Chondrocyte (in vitro differentiated cells): ENCODE measurements at regions not wholly inside any gene's neighbourhood (a gene's known extent, or its start where the extent isn't known, plus 50 kb on each side); places are given as distances from the start of the nearest gene placed in this dataset.
"Not testable (repeated sequence)": the region's sequence is repeated elsewhere in the genome, so short reads cannot be mapped to it uniquely, and the experiment has no call there.

Experiments used
- DNase-seq: peaks from one replicate; pipeline ENCODE4 v3.0.0; 2021; ENCODE audit warnings: mixed read lengths, low spot score
- H3K27ac Mint-ChIP-seq: one replicate; pipeline ENCODE4 v1.8.0; 2021; ENCODE audit warnings: mild to moderate bottlenecking, moderate library complexity, mixed read lengths; ENCODE audit not compliant: unreplicated experiment
- H3K27me3 Mint-ChIP-seq: 2 replicates; pipeline ENCODE4 v1.8.0; 2021; ENCODE audit warnings: low read depth, mixed read lengths
- H3K36me3 Mint-ChIP-seq: 2 replicates; pipeline ENCODE4 v1.8.0; 2021; ENCODE audit warnings: low read depth, mixed read lengths
- H3K4me1 Mint-ChIP-seq: 2 replicates; pipeline ENCODE4 v1.8.0; 2021; ENCODE audit warnings: low read depth, mild to moderate bottlenecking, mixed read lengths
- H3K4me3 Mint-ChIP-seq: one replicate; pipeline ENCODE4 v1.8.0; 2021; ENCODE audit warnings: mild to moderate bottlenecking, moderate library complexity, mixed read lengths; ENCODE audit not compliant: unreplicated experiment
- H3K9me3 Mint-ChIP-seq: 2 replicates; pipeline ENCODE4 v1.8.0; 2021; ENCODE audit warnings: low read depth, mixed read lengths
- TF ChIP-seq, protein P1 (sequence below): fragments of 200-600 bp; sonication (generic); IDR thresholded peaks from 2 replicates; pipeline ENCODE4 v1.5.0; 2021; ENCODE audit warnings: antibody characterized with exemption, mild to moderate bottlenecking, moderate library complexity

DNA sequence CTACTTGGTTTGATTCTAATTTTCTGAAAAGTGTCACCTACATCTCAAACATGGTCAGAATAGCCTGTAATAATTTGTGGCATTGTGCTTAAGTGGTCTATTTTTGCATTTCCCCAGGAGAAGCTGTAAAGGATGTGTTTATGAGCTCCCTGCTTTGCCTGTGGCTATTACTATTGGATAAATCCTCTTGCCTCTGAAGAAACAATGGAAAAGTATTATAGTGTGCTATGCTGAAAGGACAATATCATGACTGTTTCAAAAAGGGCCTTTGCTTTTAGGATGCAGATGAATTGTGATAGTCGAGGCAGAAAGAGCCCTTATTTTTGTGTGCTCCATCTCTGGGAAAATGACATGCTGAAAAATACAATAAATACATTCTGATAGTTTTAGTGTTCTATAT is 94.1 kb upstream of the ARMC3 start:
- DNase-seq: no peak
- Mint-ChIP-seq H3K4me3 (no peak overlapping the region), H3K27me3 (no peaks in the 10 kb centered on the region), H3K9me3 (no peaks in the 10 kb centered on the region), H3K36me3 (no peaks in the 10 kb centered on the region), H3K27ac (no peak overlapping the region), H3K4me1 (peaks cover 5% of the 10 kb centered on the region)
- TF ChIP-seq, protein P1, sequence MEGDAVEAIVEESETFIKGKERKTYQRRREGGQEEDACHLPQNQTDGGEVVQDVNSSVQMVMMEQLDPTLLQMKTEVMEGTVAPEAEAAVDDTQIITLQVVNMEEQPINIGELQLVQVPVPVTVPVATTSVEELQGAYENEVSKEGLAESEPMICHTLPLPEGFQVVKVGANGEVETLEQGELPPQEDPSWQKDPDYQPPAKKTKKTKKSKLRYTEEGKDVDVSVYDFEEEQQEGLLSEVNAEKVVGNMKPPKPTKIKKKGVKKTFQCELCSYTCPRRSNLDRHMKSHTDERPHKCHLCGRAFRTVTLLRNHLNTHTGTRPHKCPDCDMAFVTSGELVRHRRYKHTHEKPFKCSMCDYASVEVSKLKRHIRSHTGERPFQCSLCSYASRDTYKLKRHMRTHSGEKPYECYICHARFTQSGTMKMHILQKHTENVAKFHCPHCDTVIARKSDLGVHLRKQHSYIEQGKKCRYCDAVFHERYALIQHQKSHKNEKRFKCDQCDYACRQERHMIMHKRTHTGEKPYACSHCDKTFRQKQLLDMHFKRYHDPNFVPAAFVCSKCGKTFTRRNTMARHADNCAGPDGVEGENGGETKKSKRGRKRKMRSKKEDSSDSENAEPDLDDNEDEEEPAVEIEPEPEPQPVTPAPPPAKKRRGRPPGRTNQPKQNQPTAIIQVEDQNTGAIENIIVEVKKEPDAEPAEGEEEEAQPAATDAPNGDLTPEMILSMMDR: no peak

DNA sequence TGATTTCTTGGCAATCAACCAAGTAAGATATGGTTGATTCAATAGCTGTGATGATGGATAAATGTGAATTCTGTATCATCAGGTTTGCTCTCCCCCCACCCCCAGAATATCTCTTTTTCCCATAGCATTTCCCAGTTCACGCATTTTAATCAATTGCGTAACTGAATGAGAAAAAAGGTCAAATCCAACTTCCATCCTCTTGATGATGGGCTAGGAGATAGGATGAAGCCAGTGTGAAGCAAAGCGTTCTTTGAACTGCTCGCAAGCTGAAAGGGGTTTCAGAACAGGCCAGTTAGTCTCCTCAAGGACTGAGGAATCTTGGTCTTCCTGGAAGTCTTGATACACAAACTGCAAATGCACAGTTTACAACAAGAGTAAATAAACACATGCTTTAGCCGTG is 94.5 kb upstream of the ARMC3 start:
- no peak overlapping the region for H3K27ac Mint-ChIP-seq
- no peak for DNase-seq
- H3K4me1 Mint-ChIP-seq: peaks cover 5% of the 10 kb centered on the region
- no peaks in the 10 kb centered on the region for H3K9me3 Mint-ChIP-seq
- no peaks in the 10 kb centered on the region for H3K27me3 Mint-ChIP-seq
- H3K36me3 Mint-ChIP-seq: no peaks in the 10 kb centered on the region
- TF ChIP-seq, protein P1: no peak
- no peak overlapping the region for H3K4me3 Mint-ChIP-seq

DNA sequence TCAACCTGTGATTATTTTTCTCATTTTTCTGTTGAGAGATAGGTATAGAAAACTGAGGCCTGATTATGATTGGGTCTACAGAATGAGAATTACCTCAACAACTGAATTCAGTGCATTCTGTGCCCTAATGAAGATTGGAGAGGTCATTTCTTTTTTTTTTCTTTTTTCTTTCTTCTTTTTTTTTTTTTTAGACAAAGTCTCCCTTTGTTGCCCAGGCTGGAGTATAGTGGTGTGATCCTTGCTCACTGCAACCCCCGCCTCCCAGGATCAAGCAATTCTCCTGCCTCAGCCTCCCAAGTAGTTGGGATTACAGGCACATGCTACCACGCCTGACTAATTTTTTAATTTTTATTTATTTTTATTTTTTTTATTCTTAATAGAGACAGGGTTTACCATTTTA is 95.0 kb upstream of the ARMC3 start:
- no peaks in the 10 kb centered on the region for H3K36me3 Mint-ChIP-seq

DNA sequence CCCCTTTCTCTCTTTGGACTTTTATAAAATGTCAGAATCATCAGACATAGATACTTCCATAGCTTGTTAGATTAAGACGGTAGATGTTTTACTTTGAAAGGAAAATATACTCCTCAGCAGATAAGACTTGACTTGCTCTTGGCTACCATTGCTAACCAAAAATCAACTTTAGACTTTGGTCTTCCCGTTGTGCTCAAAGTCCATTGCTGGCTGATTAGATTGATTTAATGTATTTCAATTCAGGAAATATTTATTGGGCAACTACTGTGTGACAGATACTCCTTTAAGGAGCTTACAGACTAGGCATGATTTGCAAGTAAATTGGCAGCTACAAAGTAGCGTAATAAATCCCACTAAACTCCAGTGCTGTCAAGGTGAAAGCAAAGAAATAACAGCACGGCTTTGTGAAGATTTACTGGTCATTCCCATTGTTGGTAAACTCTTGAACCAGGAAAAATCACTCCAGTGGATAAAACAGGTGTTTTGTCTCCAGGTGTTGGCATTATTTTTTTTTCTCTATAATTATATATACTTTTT is 95.7 kb upstream of the ARMC3 start:
- H3K27ac Mint-ChIP-seq: no peak overlapping the region
- no peaks in the 10 kb centered on the region for H3K36me3 Mint-ChIP-seq
- no peak overlapping the region for H3K4me3 Mint-ChIP-seq
- TF ChIP-seq, protein P1: no peak
- H3K27me3 Mint-ChIP-seq: no peaks in the 10 kb centered on the region
- DNase-seq: no peak
- peaks cover 5% of the 10 kb centered on the region for H3K4me1 Mint-ChIP-seq
- H3K9me3 Mint-ChIP-seq: no peaks in the 10 kb centered on the region

More for the DNA sequence above, 95.0 kb upstream of the ARMC3 start:
- Mint-ChIP-seq H3K27me3 (no peaks in the 10 kb centered on the region), H3K27ac (no peak overlapping the region), H3K4me3 (no peak overlapping the region), H3K4me1 (peaks cover 5% of the 10 kb centered on the region), H3K9me3 (no peaks in the 10 kb centered on the region)
- TF ChIP-seq, protein P1: no peak
- no peak for DNase-seq

DNA sequence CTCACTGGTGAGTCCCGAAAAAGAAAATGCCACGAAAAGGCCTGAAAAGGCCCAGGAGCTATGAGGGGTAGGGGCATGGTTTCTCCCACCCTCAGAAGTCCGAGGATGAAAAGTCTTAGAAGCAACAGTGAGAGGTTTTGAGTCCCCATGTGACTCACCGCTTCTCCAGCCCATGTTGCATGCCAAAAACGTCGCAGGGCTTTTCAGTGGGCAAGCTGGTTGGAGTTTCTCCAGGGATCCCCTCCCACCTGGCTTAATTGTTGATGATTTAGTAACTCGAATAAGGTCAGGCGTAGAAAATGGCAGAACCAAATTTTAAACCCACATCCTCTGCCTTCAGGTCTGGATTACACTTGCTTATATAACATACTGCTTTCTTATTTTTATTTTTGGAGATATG is 96.3 kb upstream of the ARMC3 start:
- no peaks in the 10 kb centered on the region for H3K36me3 Mint-ChIP-seq
- TF ChIP-seq, protein P1: no peak
- no peak overlapping the region for H3K4me3 Mint-ChIP-seq
- H3K4me1 Mint-ChIP-seq: peaks cover 5% of the 10 kb centered on the region
- H3K9me3 Mint-ChIP-seq: no peaks in the 10 kb centered on the region
- no peaks in the 10 kb centered on the region for H3K27me3 Mint-ChIP-seq
- DNase-seq: no peak
- no peak overlapping the region for H3K27ac Mint-ChIP-seq

DNA sequence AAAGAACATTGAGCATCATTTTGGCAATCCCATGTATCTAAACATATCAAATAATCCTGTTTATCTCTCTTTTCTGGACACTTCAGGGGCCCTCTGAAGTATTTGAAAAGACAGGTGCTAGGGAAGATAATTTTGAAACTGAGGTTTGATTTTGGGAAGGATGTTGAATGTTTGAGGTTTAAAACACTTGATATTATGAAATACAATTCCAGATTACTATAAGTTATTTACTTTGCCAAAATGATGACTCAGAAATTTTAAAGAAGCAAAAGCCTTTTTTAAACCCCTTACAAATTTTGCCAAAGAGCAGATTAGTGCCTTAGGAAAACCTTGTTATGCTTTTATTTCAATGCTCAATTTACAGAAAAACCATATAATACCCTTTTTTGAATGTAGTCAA is 99.1 kb upstream of the ARMC3 start:
- H3K27me3 Mint-ChIP-seq, DNase-seq, H3K27ac Mint-ChIP-seq, H3K36me3 Mint-ChIP-seq, H3K4me3 Mint-ChIP-seq, H3K9me3 Mint-ChIP-seq: not testable (repeated sequence)
- peaks cover 17% of the 10 kb centered on the region for H3K4me1 Mint-ChIP-seq
